K562 (cell line): ENCODE measurements at regions not wholly inside any gene's neighbourhood (a gene's known extent, or its start where the extent isn't known, plus 50 kb on each side); places are given as distances from the start of the nearest gene placed in this dataset.

Experiments
- ATAC-seq: fragments of 200-7000 bp; cut with Tn5 transposase; 3 replicates; pipeline ENCODE4 v1.9.1; 2020; ENCODE audit warnings: moderate library complexity
- BruUV-seq: library from RNA; stranded (reverse); fragments of 400-500 nt; replicated peaks from 2 replicates; lab custom pipeline; 2021; lab: Mats Ljungman, UMichigan
- CTCF ChIA-PET: fragments of 300-600 bp; formaldehyde crosslinking; extraction: SDS; loops from one replicate; lab custom pipeline; 2021; ENCODE audit warnings: low intra/inter-chr PET ratio; lab: Yijun Ruan, JAX
- POLR2A ChIA-PET: fragments of 300-600, 350-650 bp; sonication (Branson Sonifier 250); formaldehyde crosslinking; extraction: SDS; loops from one replicate; lab custom pipeline; 2021; ENCODE audit warnings: antibody characterized with exemption, inconsistent platforms; lab: Yijun Ruan, JAX
- DNase-seq, 4 experiments: peaks; one replicate each; pipeline versions ENCODE4 v3.0.0 to v3.0.0-alpha.2; 2011 to 2018; ENCODE audit warnings: low spot score in 3 of 4, mixed read lengths in 3 of 4; ENCODE audit errors: extremely low read depth in 1 of 4
- FAIRE-seq: peaks from 2 replicates; lab custom pipeline; 2011; peaks lifted over from hg19 to GRCh38; lab: Jason Lieb, UNC
- H2AFZ ChIP-seq: 2 replicates; pipeline ENCODE4 v1.6.0; 2011; ENCODE audit warnings: low read depth, low read length, control low read depth, inconsistent platforms
- H3K27ac ChIP-seq: fragments of 200-600 bp; 3 replicates; pipeline ENCODE4 v1.8.0; 2011; ENCODE audit warnings: low read depth, mild to moderate bottlenecking, control low read depth, inconsistent platforms, low read length, moderate library complexity, mixed read lengths; ENCODE audit errors: extremely low read depth
- H3K27me3 ChIP-seq, 2 experiments: fragments of 300-600 bp in 1 of 2; 2 replicates in 1 of 2; 3 replicates in 1 of 2; pipeline versions ENCODE4 v1.6.0 to v1.8.0; 2011; ENCODE audit warnings: inconsistent platforms in 2 of 2, low read length in 2 of 2, mild to moderate bottlenecking in 1 of 2, mixed read lengths in 1 of 2, moderate library complexity in 1 of 2; ENCODE audit not compliant: control insufficient read depth in 2 of 2, insufficient read depth in 2 of 2
- H3K36me3 ChIP-seq: fragments of 300-600 bp; 3 replicates; pipeline ENCODE4 v1.8.0; 2011; ENCODE audit warnings: mild to moderate bottlenecking, low read length, inconsistent platforms; ENCODE audit not compliant: control insufficient read depth, insufficient read depth
- H3K4me1 ChIP-seq, 2 experiments: fragments of 200-600 bp in 1 of 2; replicated peaks in 1 of 2; 2 replicates in 1 of 2; 3 replicates in 1 of 2; pipeline versions ENCODE4 v1.5.1 to v1.8.0; 2011; ENCODE audit warnings: inconsistent platforms in 2 of 2, low read length in 2 of 2, mild to moderate bottlenecking in 1 of 2, mixed read lengths in 1 of 2, moderate library complexity in 1 of 2; ENCODE audit not compliant: control insufficient read depth in 2 of 2, insufficient read depth in 2 of 2
- H3K4me2 ChIP-seq: 2 replicates; pipeline ENCODE4 v1.6.1; 2011; ENCODE audit warnings: low read length, control low read depth, inconsistent platforms, mixed read lengths; ENCODE audit not compliant: insufficient read depth
- H3K4me3 ChIP-seq: fragments of 200-600 bp; sonication (generic), shearing (Covaris generic); 2 replicates; pipeline ENCODE4 v1.5.1; 2016; ENCODE audit warnings: control low read depth, inconsistent platforms
- H3K79me2 ChIP-seq: fragments of 200-600 bp; 3 replicates; pipeline ENCODE4 v1.8.0; 2011; ENCODE audit warnings: low read length, inconsistent platforms; ENCODE audit not compliant: control insufficient read depth, insufficient read depth
- H3K9ac ChIP-seq, 2 experiments: 2 replicates each; pipeline versions ENCODE4 v1.6.0 to v1.6.1; 2011; ENCODE audit warnings: low read depth in 2 of 2, low read length in 2 of 2, control low read depth in 1 of 2, inconsistent platforms in 1 of 2, mild to moderate bottlenecking in 1 of 2, mixed read lengths in 1 of 2; ENCODE audit not compliant: insufficient read depth in 1 of 2
- H3K9me1 ChIP-seq: one replicate; pipeline ENCODE4 v1.6.0; 2011; ENCODE audit warnings: inconsistent platforms, mild to moderate bottlenecking, low read length, moderate library complexity; ENCODE audit not compliant: control insufficient read depth, insufficient read depth
- H3K9me3 ChIP-seq: replicated peaks from 2 replicates; pipeline ENCODE4 v1.5.1; 2011; ENCODE audit warnings: low read depth, low read length, inconsistent platforms; ENCODE audit not compliant: control insufficient read depth, insufficient read depth
- H4K20me1 ChIP-seq: replicated peaks from 2 replicates; pipeline ENCODE4 v1.6.1; 2011; ENCODE audit warnings: low read length, inconsistent platforms, mixed read lengths; ENCODE audit not compliant: control insufficient read depth, insufficient read depth
- CHAMP1 ChIP-seq: fragments of 450-650 bp; IDR thresholded peaks from 2 replicates; pipeline ENCODE4 v1.6.1; 2016; ENCODE audit warnings: mild to moderate bottlenecking
- CHCHD3 ChIP-seq: fragments of 250-450 bp; sonication (Bioruptor Pico); IDR thresholded peaks from 2 replicates; pipeline ENCODE4 v2.1.2; 2022; ENCODE audit warnings: mild to moderate bottlenecking
- ETV5 ChIP-seq: sonication (generic); formaldehyde crosslinking; IDR thresholded peaks from 2 replicates; pipeline ENCODE4 v1.4.0; 2020; ENCODE audit warnings: low read depth, mild to moderate bottlenecking, missing genetic modification reagents
- FOXM1 ChIP-seq, 2 experiments: fragments of 450-650 bp in 1 of 2; sonication (generic) in 1 of 2; formaldehyde crosslinking in 1 of 2; IDR thresholded peaks; 2 replicates each; pipeline versions ENCODE4 v1.6.1 to v1.9.0; 2017 to 2022; ENCODE audit warnings: low read depth in 2 of 2, mild to moderate bottlenecking in 2 of 2, missing genetic modification reagents in 1 of 2, moderate library complexity in 1 of 2
- MBD1 ChIP-seq: fragments of 250-450 bp; sonication (Bioruptor Pico); IDR thresholded peaks from 2 replicates; pipeline ENCODE4 v1.8.0; 2022; ENCODE audit warnings: inconsistent platforms
- SIX5 ChIP-seq, 2 experiments: IDR thresholded peaks; 2 replicates each; pipeline ENCODE4 v1.6.1; 2011; ENCODE audit warnings: low read length in 2 of 2, borderline replicate concordance in 1 of 2, low read depth in 1 of 2, mild to moderate bottlenecking in 1 of 2, moderate library complexity in 1 of 2; ENCODE audit not compliant: insufficient read depth in 1 of 2
- SMAD3 ChIP-seq: fragments of 450-650 bp; formaldehyde crosslinking; conservative IDR thresholded peaks from 2 replicates; pipeline ENCODE4 v1.4.0; 2020; ENCODE audit warnings: mild to moderate bottlenecking
- THAP7 ChIP-seq: fragments of 250-450 bp; sonication (Bioruptor Pico); IDR thresholded peaks from 2 replicates; pipeline ENCODE4 v1.5.0; 2021
- ZHX1 ChIP-seq: fragments of 150-350 bp; conservative IDR thresholded peaks from 2 replicates; pipeline ENCODE4 v1.6.1; 2014; ENCODE audit warnings: low read length
- ZNF766 ChIP-seq: fragments of 200-800 bp; sonication (Bioruptor generic); conservative IDR thresholded peaks from 2 replicates; pipeline ENCODE4 v1.6.1; 2016; ENCODE audit warnings: missing genetic modification characterization, missing compliant biosample characterization
- ZSCAN32 ChIP-seq: fragments of 450-650 bp; formaldehyde crosslinking; IDR thresholded peaks from 2 replicates; pipeline ENCODE4 v1.4.0; 2020; ENCODE audit warnings: mild to moderate bottlenecking, moderate library complexity
- WGBS: fragments of 100-300 bp; shearing (Covaris generic); methylation state at CpG from one replicate; pipeline ENCODE4 v1.1.6; 2016; ENCODE audit warnings: low coverage, mixed read lengths; ENCODE audit not compliant: insufficient coverage; ENCODE audit errors: missing lambda C conversion rate; 5-methylcytosine and 5-hydroxymethylcytosine counted together
- in situ Hi-C: fragments of 300-500 bp; cut with MboI; formaldehyde crosslinking; loops from 4 replicates; pipeline ENCODE4 v1.15.0; 2018; ENCODE audit warnings: inconsistent platforms, mixed read lengths
- intact Hi-C: fragments of 100-400 bp; cut with micrococcal nuclease; formaldehyde crosslinking; loops from 2 replicates; pipeline ENCODE4 v1.14.2; 2022

- no peaks in the 10 kb centered on the region for H3K4me1 ChIP-seq
- no peaks in the 10 kb centered on the region for H3K27me3 ChIP-seq
- FAIRE-seq (no peak), DNase-seq (no peak), ATAC-seq (no peak)
- no peak overlapping the region for H3K27ac ChIP-seq
- BruUV-seq: no TSS peak
- no peak overlapping the region for H2AFZ ChIP-seq
- H3K4me2 ChIP-seq: no peak overlapping the region
- H3K9me3 ChIP-seq: no peaks in the 10 kb centered on the region
- TF ChIP-seq ETV5 (CRISPR knock-in tag): no peak
- TF ChIP-seq CHCHD3 (CRISPR knock-in tag): no peak
- no peak for TF ChIP-seq ZNF766 (CRISPR knock-in tag)
- TF ChIP-seq FOXM1 (IDR thresholded peaks at IDR 0.05; ENCODE audit: low read depth): no peak
- no peak for TF ChIP-seq FOXM1 (CRISPR knock-in tag; IDR thresholded peaks at IDR 0.05; ENCODE audit: low read depth)
- TF ChIP-seq SMAD3 (CRISPR knock-in tag): no peak
- TF ChIP-seq THAP7: no peak
- TF ChIP-seq CHAMP1: no peak
- TF ChIP-seq MBD1: no peak
- TF ChIP-seq ZSCAN32 (CRISPR knock-in tag): no peak
- no peak for TF ChIP-seq ZHX1
- no peak for TF ChIP-seq SIX5 (IDR thresholded peaks at IDR 0.05; ENCODE audit: borderline replicate concordance in 1 of 2, insufficient read depth in 1 of 2, low read depth in 1 of 2, low read length in 2 of 2)
- no peak overlapping the region for H3K4me3 ChIP-seq
- WGBS: 0% methylated on average over 1 of the region's 1 CpG
- no peaks in the 10 kb centered on the region for H3K9me1 ChIP-seq
- intact Hi-C loops (no loop called here), in situ Hi-C loops (no loop called here)
- CTCF ChIA-PET: no interaction called here
- no peak overlapping the region for H3K9ac ChIP-seq
- H3K36me3 ChIP-seq: no peaks in the 10 kb centered on the region
- no peaks in the 10 kb centered on the region for H4K20me1 ChIP-seq
- no peaks in the 10 kb centered on the region for H3K79me2 ChIP-seq
- POLR2A ChIA-PET: no interaction called here
These were observed 322.4 kb downstream of the MAN2A1 start for GRCh38 chr5:110012145-110012544.
